ENCODE measurements at regions not wholly inside any gene's neighbourhood (a gene's known extent, or its start where the extent isn't known, plus 50 kb on each side); places are given as distances from the start of the nearest gene placed in this dataset.

GRCh38 chr1:4854367-4854766 is 200.0 kb downstream of the AJAP1 start:
- no peak overlapping the region for H3K27ac ChIP-seq (ENCODE audit: low read length)
- H3K36me3 ChIP-seq (ENCODE audit: insufficient read depth, low read length) = no peaks in the 10 kb centered on the region
- H3K4me3 ChIP-seq (ENCODE audit: low read length) = no peak overlapping the region
- no peaks in the 10 kb centered on the region for H3F3A ChIP-seq (ENCODE audit: insufficient read depth, low read length, poor library complexity, severe bottlenecking)
- peaks cover 3% of the 10 kb centered on the region for H3K9me3 ChIP-seq (ENCODE audit: low read length)
- H3K9me2 ChIP-seq (ENCODE audit: insufficient read depth, low read length) = no peaks in the 10 kb centered on the region
- H3K79me2 ChIP-seq (replicated peaks; ENCODE audit: insufficient read depth, low read length) = no peaks in the 10 kb centered on the region
- no peaks in the 10 kb centered on the region for H4K20me1 ChIP-seq (ENCODE audit: insufficient read depth)
- no peaks in the 10 kb centered on the region for H3K27me3 ChIP-seq (ENCODE audit: insufficient read depth, low read depth, low read length)
- TF ChIP-seq EZH2 (IDR thresholded peaks at IDR 0.05; ENCODE audit: borderline replicate concordance, insufficient read depth, low read length, poor library complexity, severe bottlenecking) (no peak), MXI1 (conservative IDR thresholded peaks at IDR 0.05; ENCODE audit: poor library complexity, severe bottlenecking) (no peak), SMC3 (conservative IDR thresholded peaks at IDR 0.05; ENCODE audit: poor library complexity) (no peak), CTCF (IDR thresholded peaks at IDR 0.05; ENCODE audit: poor library complexity, severe bottlenecking) (no peak), EP300 (conservative IDR thresholded peaks at IDR 0.05; ENCODE audit: poor library complexity, severe bottlenecking) (no peak), REST (IDR thresholded peaks at IDR 0.05; ENCODE audit: borderline replicate concordance) (no peak), RAD21 (conservative IDR thresholded peaks at IDR 0.05) (no peak), POLR2AphosphoS5 (IDR thresholded peaks at IDR 0.05) (no peak), TAF1 (IDR thresholded peaks at IDR 0.05; ENCODE audit: low read depth) (no peak)
- no peak overlapping the region for H3K9ac ChIP-seq (ENCODE audit: low read length)
- H2AFZ ChIP-seq (ENCODE audit: low read depth, low read length) = no peak overlapping the region
- no peak overlapping the region for H3K4me2 ChIP-seq (ENCODE audit: low read length)

GRCh38 chr1:4853904-4854303 is 199.5 kb downstream of the AJAP1 start:
- Histone ChIP-seq H3K79me2 (replicated peaks; ENCODE audit: insufficient read depth, low read length) (no peaks in the 10 kb centered on the region), H3K9me2 (ENCODE audit: insufficient read depth, low read length) (no peaks in the 10 kb centered on the region), H3K9ac (ENCODE audit: low read length) (no peak overlapping the region), H3K4me2 (ENCODE audit: low read length) (no peak overlapping the region), H3F3A (ENCODE audit: insufficient read depth, low read length, poor library complexity, severe bottlenecking) (no peaks in the 10 kb centered on the region), H3K27ac (ENCODE audit: low read length) (no peak overlapping the region), H3K9me3 (ENCODE audit: low read length) (peaks cover 3% of the 10 kb centered on the region), H3K27me3 (ENCODE audit: insufficient read depth, low read depth, low read length) (no peaks in the 10 kb centered on the region), H3K4me3 (ENCODE audit: low read length) (no peak overlapping the region), H2AFZ (ENCODE audit: low read depth, low read length) (no peak overlapping the region), H3K36me3 (ENCODE audit: insufficient read depth, low read length) (no peaks in the 10 kb centered on the region), H4K20me1 (ENCODE audit: insufficient read depth) (no peaks in the 10 kb centered on the region)
- TF ChIP-seq MXI1 (conservative IDR thresholded peaks at IDR 0.05; ENCODE audit: poor library complexity, severe bottlenecking) (no peak), SMC3 (conservative IDR thresholded peaks at IDR 0.05; ENCODE audit: poor library complexity) (no peak), REST (IDR thresholded peaks at IDR 0.05; ENCODE audit: borderline replicate concordance) (no peak), EZH2 (IDR thresholded peaks at IDR 0.05; ENCODE audit: borderline replicate concordance, insufficient read depth, low read length, poor library complexity, severe bottlenecking) (no peak), POLR2AphosphoS5 (IDR thresholded peaks at IDR 0.05) (no peak), EP300 (conservative IDR thresholded peaks at IDR 0.05; ENCODE audit: poor library complexity, severe bottlenecking) (no peak), TAF1 (IDR thresholded peaks at IDR 0.05; ENCODE audit: low read depth) (no peak), RAD21 (conservative IDR thresholded peaks at IDR 0.05) (no peak), CTCF (IDR thresholded peaks at IDR 0.05; ENCODE audit: poor library complexity, severe bottlenecking) (no peak)
